GM23338 (cell line): ENCODE measurements at regions not wholly inside any gene's neighbourhood (a gene's known extent, or its start where the extent isn't known, plus 50 kb on each side); places are given as distances from the start of the nearest gene placed in this dataset.

ENCODE experiments used
- ATAC-seq: fragments of 200-7000 bp; cut with Tn5 transposase; 3 replicates; pipeline ENCODE4 v1.9.1; 2020
- DNase-seq: peaks from one replicate; pipeline ENCODE4 v3.0.0-alpha.2; 2015; ENCODE audit warnings: low spot score
- H2AFZ ChIP-seq: fragments of 200-600 bp; sonication (generic); 2 replicates; pipeline ENCODE4 v1.8.0; 2016; ENCODE audit warnings: antibody characterized with exemption, mild to moderate bottlenecking, moderate library complexity
- H3F3A ChIP-seq: fragments of 200-600 bp; sonication (generic); replicated peaks from 2 replicates; pipeline ENCODE4 v1.8.0; 2017; ENCODE audit warnings: antibody characterized with exemption, mixed run types, low read depth
- H3K27ac ChIP-seq: fragments of 200-600 bp; sonication (generic); 2 replicates; pipeline ENCODE4 v1.6.1; 2016; ENCODE audit warnings: low read depth
- H3K27me3 ChIP-seq: fragments of 200-600 bp; sonication (generic); 2 replicates; pipeline ENCODE4 v1.8.0; 2016; ENCODE audit warnings: mild to moderate bottlenecking, mixed run types, moderate library complexity; ENCODE audit not compliant: insufficient read depth
- H3K36me3 ChIP-seq: fragments of 200-600 bp; sonication (generic); 2 replicates; pipeline ENCODE4 v1.8.0; 2016; ENCODE audit warnings: mild to moderate bottlenecking; ENCODE audit not compliant: insufficient read depth
- H3K4me1 ChIP-seq: fragments of 200-600 bp; sonication (generic); 2 replicates; pipeline ENCODE4 v1.8.0; 2016; ENCODE audit warnings: mild to moderate bottlenecking, moderate library complexity; ENCODE audit not compliant: insufficient read depth
- H3K4me2 ChIP-seq: fragments of 200-600 bp; sonication (generic); 2 replicates; pipeline ENCODE4 v1.7.1; 2017; ENCODE audit warnings: mixed run types
- H3K4me3 ChIP-seq: fragments of 200-600 bp; sonication (generic); 2 replicates; pipeline ENCODE4 v1.6.1; 2016; ENCODE audit warnings: mixed run types
- H3K79me2 ChIP-seq: fragments of 200-600 bp; sonication (generic); replicated peaks from 2 replicates; pipeline ENCODE4 v1.8.0; 2017; ENCODE audit warnings: mild to moderate bottlenecking; ENCODE audit not compliant: insufficient read depth
- H3K9me2 ChIP-seq: fragments of 200-600 bp; sonication (generic); 2 replicates; pipeline ENCODE4 v1.8.0; 2017; ENCODE audit not compliant: insufficient read depth
- H4K20me1 ChIP-seq: fragments of 200-600 bp; sonication (generic); replicated peaks from 2 replicates; pipeline ENCODE4 v1.8.0; 2017; ENCODE audit warnings: mild to moderate bottlenecking; ENCODE audit not compliant: insufficient read depth
- H3K27ac Mint-ChIP-seq: 2 replicates; pipeline ENCODE4 v1.8.0; 2020; ENCODE audit warnings: inconsistent platforms, mild to moderate bottlenecking, moderate library complexity, mixed read lengths
- H3K27me3 Mint-ChIP-seq: 3 replicates; pipeline ENCODE4 v1.8.0; 2022; ENCODE audit warnings: low read depth, mild to moderate bottlenecking, moderate library complexity, mixed read lengths, inconsistent platforms; ENCODE audit not compliant: insufficient read depth, poor library complexity
- H3K36me3 Mint-ChIP-seq: 3 replicates; pipeline ENCODE4 v1.8.0; 2021; ENCODE audit warnings: low read depth, mild to moderate bottlenecking, inconsistent platforms, moderate library complexity, mixed read lengths
- H3K4me1 Mint-ChIP-seq: 3 replicates; pipeline ENCODE4 v1.8.0; 2020; ENCODE audit warnings: mild to moderate bottlenecking, inconsistent platforms, mixed read lengths
- H3K4me3 Mint-ChIP-seq: 3 replicates; pipeline ENCODE4 v1.8.0; 2021; ENCODE audit warnings: moderate library complexity, mild to moderate bottlenecking, inconsistent platforms, mixed read lengths
- H3K9me3 Mint-ChIP-seq: 3 replicates; pipeline ENCODE4 v1.8.0; 2020; ENCODE audit warnings: moderate library complexity, mild to moderate bottlenecking, inconsistent platforms, mixed read lengths
- CREB1 ChIP-seq: fragments of 250-450 bp; sonication (Bioruptor Pico); IDR thresholded peaks from 2 replicates; pipeline ENCODE4 v1.5.0; 2020; ENCODE audit warnings: low read depth, mild to moderate bottlenecking, moderate library complexity
- CTCF ChIP-seq, 2 experiments: fragments of 200-600 bp in 1 of 2; sonication (generic) in 1 of 2; conservative IDR thresholded peaks; 2 replicates each; pipeline versions ENCODE4 v1.5.1 to v1.6.1; 2016 to 2017; ENCODE audit warnings: antibody characterized with exemption in 2 of 2, low read depth in 2 of 2, mild to moderate bottlenecking in 2 of 2, moderate library complexity in 1 of 2
- ETS1 ChIP-seq: IDR thresholded peaks from 2 replicates; pipeline ENCODE4 v1.6.1; 2016; ENCODE audit warnings: antibody characterized with exemption
- EZH2 ChIP-seq: fragments of 200-600 bp; sonication (generic); IDR thresholded peaks from one replicate; pipeline ENCODE4 v1.8.0; 2017; ENCODE audit warnings: antibody characterized with exemption, mild to moderate bottlenecking, low read depth; ENCODE audit not compliant: unreplicated experiment
- EZH2phosphoT487 ChIP-seq: fragments of 200-600 bp; sonication (generic); IDR thresholded peaks from one replicate; pipeline ENCODE4 v1.8.1; 2018; ENCODE audit warnings: antibody characterized with exemption; ENCODE audit not compliant: unreplicated experiment
- JUNB ChIP-seq: IDR thresholded peaks from one replicate; pipeline ENCODE4 v1.6.1; 2016; ENCODE audit warnings: antibody characterized with exemption; ENCODE audit not compliant: unreplicated experiment
- NANOG ChIP-seq: IDR thresholded peaks from 2 replicates; pipeline ENCODE4 v1.6.1; 2016; ENCODE audit warnings: antibody characterized with exemption, borderline replicate concordance
- POLR2AphosphoS5 ChIP-seq: IDR thresholded peaks from 2 replicates; pipeline ENCODE4 v1.6.1; 2016; ENCODE audit warnings: antibody characterized with exemption, low read depth
- REST ChIP-seq: IDR thresholded peaks from one replicate; pipeline ENCODE4 v1.6.1; 2018; ENCODE audit warnings: antibody characterized with exemption; ENCODE audit not compliant: unreplicated experiment
- STAT1 ChIP-seq: IDR thresholded peaks from one replicate; pipeline ENCODE4 v1.6.1; 2016; ENCODE audit warnings: antibody characterized with exemption; ENCODE audit not compliant: unreplicated experiment
- ZNF114 ChIP-seq: fragments of 250-450 bp; sonication (Bioruptor Pico); IDR thresholded peaks from 2 replicates; pipeline ENCODE4 v1.5.0; 2020; ENCODE audit warnings: mild to moderate bottlenecking, moderate library complexity
- ZNF331 ChIP-seq: fragments of 250-450 bp; sonication (Bioruptor Pico); IDR thresholded peaks from 2 replicates; pipeline ENCODE4 v1.5.0; 2020; ENCODE audit warnings: low read depth, mild to moderate bottlenecking, moderate library complexity
- ZNF462 ChIP-seq: fragments of 250-450 bp; sonication (Bioruptor Pico); IDR thresholded peaks from 2 replicates; pipeline ENCODE4 v1.5.0; 2020; ENCODE audit warnings: mild to moderate bottlenecking, moderate library complexity

GRCh38 chr6:19668710-19669109, 168.5 kb upstream of the ID4 start:
- H3K4me1 Mint-ChIP-seq = peaks cover 56% of the 10 kb centered on the region
- H3K27ac ChIP-seq = peak overlapping the region; percentile 69; the same call in 1 of the 2 replicates

More at GRCh38 chr6:19668710-19669109, 168.5 kb upstream of the ID4 start:
- ATAC-seq = no peak
- no peaks in the 10 kb centered on the region for H3K36me3 ChIP-seq
- no peaks in the 10 kb centered on the region for H3K9me3 Mint-ChIP-seq
- 0 out of 2 replicates have a peak overlapping the region, but pooled peaks have one; percentile 44 for H2AFZ ChIP-seq
- no peaks in the 10 kb centered on the region for H3K79me2 ChIP-seq
- no peak overlapping the region for H3K27ac Mint-ChIP-seq
- no peak for TF ChIP-seq CTCF (conservative IDR thresholded peaks at IDR 0.05; ENCODE audit: low read depth in 2 of 2)
- no peak for TF ChIP-seq REST
- TF ChIP-seq ZNF114 (CRISPR knock-in tag) = no peak
- no peak for TF ChIP-seq EZH2
- TF ChIP-seq NANOG = no peak
- no peak for TF ChIP-seq ETS1
- TF ChIP-seq JUNB = no peak
- TF ChIP-seq POLR2AphosphoS5 = no peak
- TF ChIP-seq STAT1 = no peak
- TF ChIP-seq ZNF331 (CRISPR knock-in tag) = no peak
- TF ChIP-seq ZNF462 (CRISPR knock-in tag) = no peak
- no peak for TF ChIP-seq EZH2phosphoT487
- TF ChIP-seq CREB1 (CRISPR knock-in tag) = no peak
- H4K20me1 ChIP-seq = no peaks in the 10 kb centered on the region
- H3K27me3 ChIP-seq = no peaks in the 10 kb centered on the region
- H3F3A ChIP-seq = no peaks in the 10 kb centered on the region
- H3K36me3 Mint-ChIP-seq = no peaks in the 10 kb centered on the region
- H3K4me2 ChIP-seq = peak overlapping the region; percentile 52; the same call in 1 of the 2 replicates
- no peak overlapping the region for H3K4me3 Mint-ChIP-seq
- H3K4me3 ChIP-seq = no peak overlapping the region
- H3K27me3 Mint-ChIP-seq = no peaks in the 10 kb centered on the region
- peaks cover 51% of the 10 kb centered on the region for H3K4me1 ChIP-seq
- H3K9me2 ChIP-seq = no peaks in the 10 kb centered on the region
- no peak for DNase-seq
